Loucy (cell line): ENCODE measurements at regions not wholly inside any gene's neighbourhood (a gene's known extent, or its start where the extent isn't known, plus 50 kb on each side); places are given as distances from the start of the nearest gene placed in this dataset.

Experiments used
- H2AFZ ChIP-seq: fragments of 200-600 bp; sonication (generic); 2 replicates; pipeline ENCODE4 v1.6.0; 2016; ENCODE audit warnings: antibody characterized with exemption, mild to moderate bottlenecking, low read length, moderate library complexity
- H3F3A ChIP-seq: fragments of 200-600 bp; 2 replicates; pipeline ENCODE4 v1.6.0; 2016; ENCODE audit warnings: antibody characterized with exemption, low read depth, mild to moderate bottlenecking
- H3K27me3 ChIP-seq: fragments of 200-600 bp; sonication (generic); 2 replicates; pipeline ENCODE4 v1.6.1; 2014; ENCODE audit warnings: low read length, mild to moderate bottlenecking; ENCODE audit not compliant: insufficient read depth, poor library complexity, severe bottlenecking
- H3K36me3 ChIP-seq: fragments of 200-600 bp; sonication (generic); 2 replicates; pipeline ENCODE4 v1.6.1; 2016; ENCODE audit warnings: low read length; ENCODE audit not compliant: insufficient read depth
- H3K4me1 ChIP-seq: fragments of 200-600 bp; sonication (generic); 2 replicates; pipeline ENCODE4 v1.5.1; 2014; ENCODE audit warnings: low read length, mild to moderate bottlenecking; ENCODE audit not compliant: insufficient read depth, poor library complexity, severe bottlenecking
- H3K4me2 ChIP-seq: fragments of 200-600 bp; sonication (generic); 2 replicates; pipeline ENCODE4 v1.6.0; 2014; ENCODE audit warnings: antibody characterized with exemption, low read length, low read depth, mild to moderate bottlenecking; ENCODE audit not compliant: poor library complexity, severe bottlenecking
- H3K4me3 ChIP-seq: fragments of 200-600 bp; sonication (generic); 2 replicates; pipeline ENCODE4 v1.5.1; 2014; ENCODE audit warnings: low read length, mild to moderate bottlenecking, mixed read lengths; ENCODE audit not compliant: poor library complexity, severe bottlenecking
- H3K79me2 ChIP-seq: fragments of 200-600 bp; sonication (generic); 2 replicates; pipeline ENCODE4 v1.6.1; 2014; ENCODE audit warnings: low read length; ENCODE audit not compliant: insufficient read depth
- H3K9ac ChIP-seq: fragments of 200-600 bp; sonication (generic); 2 replicates; pipeline ENCODE4 v1.6.0; 2014; ENCODE audit warnings: mild to moderate bottlenecking, low read depth, low read length, moderate library complexity; ENCODE audit not compliant: poor library complexity, severe bottlenecking
- H3K9me2 ChIP-seq: fragments of 200-600 bp; sonication (generic); replicated peaks from 2 replicates; pipeline ENCODE4 v1.6.1; 2016; ENCODE audit warnings: low read depth, low read length, mixed read lengths
- H3K9me3 ChIP-seq: fragments of 200-600 bp; sonication (generic); 2 replicates; pipeline ENCODE4 v1.6.1; 2014; ENCODE audit warnings: mild to moderate bottlenecking, antibody characterized with exemption, low read length, low read depth; ENCODE audit not compliant: insufficient read depth
- H4K20me1 ChIP-seq: fragments of 200-600 bp; sonication (generic); 2 replicates; pipeline ENCODE4 v1.6.0; 2014; ENCODE audit warnings: antibody characterized with exemption, low read length, mild to moderate bottlenecking; ENCODE audit not compliant: insufficient read depth, poor library complexity, severe bottlenecking
- EZH2phosphoT487 ChIP-seq: fragments of 200-600 bp; IDR thresholded peaks from 2 replicates; pipeline ENCODE4 v1.6.1; 2018; ENCODE audit warnings: antibody characterized with exemption, mild to moderate bottlenecking, moderate library complexity, borderline replicate concordance
- TF ChIP-seq, protein P1 (sequence below): fragments of 200-600 bp; sonication (generic); conservative IDR thresholded peaks from 2 replicates; pipeline ENCODE4 v1.5.1; 2014; ENCODE audit warnings: mild to moderate bottlenecking, antibody characterized with exemption, low read length

DNA sequence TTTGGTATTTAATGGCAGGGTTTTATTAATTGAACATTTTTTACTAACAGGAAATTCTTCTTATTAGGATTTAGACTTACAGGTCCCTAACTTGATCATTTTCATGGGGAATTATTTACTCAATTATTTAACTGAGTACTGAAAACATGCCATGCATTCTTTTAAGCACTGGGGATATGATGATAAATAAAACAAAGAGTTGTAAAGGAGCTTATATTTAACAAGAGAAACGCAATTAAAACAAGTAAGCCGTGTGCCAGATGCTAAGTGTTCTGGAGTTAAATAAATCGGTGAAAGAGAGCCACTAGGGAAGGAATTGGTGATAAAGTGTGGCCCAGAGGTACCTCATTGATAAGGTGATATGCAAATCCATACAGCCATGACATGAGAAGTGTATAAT lies 214.2 kb upstream of the HTR1E start:
- Histone ChIP-seq H3K27me3 (no peaks in the 10 kb centered on the region), H3K9me3 (no peaks in the 10 kb centered on the region; the same call in 1 of the 2 replicates), H2AFZ (no peak overlapping the region), H3F3A (no peaks in the 10 kb centered on the region), H3K4me1 (no peaks in the 10 kb centered on the region), H3K9me2 (no peaks in the 10 kb centered on the region), H3K4me3 (no peak overlapping the region), H3K9ac (no peak overlapping the region), H3K79me2 (no peaks in the 10 kb centered on the region), H3K4me2 (no peak overlapping the region), H3K36me3 (no peaks in the 10 kb centered on the region), H4K20me1 (no peaks in the 10 kb centered on the region)
- TF ChIP-seq, protein P1, sequence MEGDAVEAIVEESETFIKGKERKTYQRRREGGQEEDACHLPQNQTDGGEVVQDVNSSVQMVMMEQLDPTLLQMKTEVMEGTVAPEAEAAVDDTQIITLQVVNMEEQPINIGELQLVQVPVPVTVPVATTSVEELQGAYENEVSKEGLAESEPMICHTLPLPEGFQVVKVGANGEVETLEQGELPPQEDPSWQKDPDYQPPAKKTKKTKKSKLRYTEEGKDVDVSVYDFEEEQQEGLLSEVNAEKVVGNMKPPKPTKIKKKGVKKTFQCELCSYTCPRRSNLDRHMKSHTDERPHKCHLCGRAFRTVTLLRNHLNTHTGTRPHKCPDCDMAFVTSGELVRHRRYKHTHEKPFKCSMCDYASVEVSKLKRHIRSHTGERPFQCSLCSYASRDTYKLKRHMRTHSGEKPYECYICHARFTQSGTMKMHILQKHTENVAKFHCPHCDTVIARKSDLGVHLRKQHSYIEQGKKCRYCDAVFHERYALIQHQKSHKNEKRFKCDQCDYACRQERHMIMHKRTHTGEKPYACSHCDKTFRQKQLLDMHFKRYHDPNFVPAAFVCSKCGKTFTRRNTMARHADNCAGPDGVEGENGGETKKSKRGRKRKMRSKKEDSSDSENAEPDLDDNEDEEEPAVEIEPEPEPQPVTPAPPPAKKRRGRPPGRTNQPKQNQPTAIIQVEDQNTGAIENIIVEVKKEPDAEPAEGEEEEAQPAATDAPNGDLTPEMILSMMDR, result no peak
- no peak for TF ChIP-seq EZH2phosphoT487

DNA sequence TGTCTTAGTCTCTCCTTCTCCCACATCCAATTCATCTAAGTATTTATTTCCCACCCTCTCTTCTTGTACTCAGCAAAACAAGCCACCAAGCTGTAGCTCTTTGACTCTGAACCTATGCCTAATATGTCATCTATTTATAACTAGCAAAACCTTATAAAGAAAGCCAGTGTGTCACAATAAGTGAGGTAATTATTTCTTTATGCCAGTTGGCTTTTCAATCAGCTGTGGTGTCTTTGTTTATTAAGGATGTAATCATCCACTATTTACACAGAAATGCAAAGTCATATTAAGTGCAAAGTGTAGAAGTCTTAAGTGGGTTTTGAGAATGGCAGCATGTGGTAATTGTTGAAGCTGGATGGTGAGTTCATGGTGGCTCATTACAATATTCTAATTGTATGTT lies 215.2 kb upstream of the HTR1E start:
- H3K27me3 ChIP-seq, result no peaks in the 10 kb centered on the region
- no peak overlapping the region for H3K4me3 ChIP-seq
- H3K79me2 ChIP-seq, result no peaks in the 10 kb centered on the region
- no peaks in the 10 kb centered on the region; the same call in 1 of the 2 replicates for H3K9me3 ChIP-seq
- no peaks in the 10 kb centered on the region for H3K9me2 ChIP-seq
- no peaks in the 10 kb centered on the region for H4K20me1 ChIP-seq
- H3K4me1 ChIP-seq, result no peaks in the 10 kb centered on the region
- no peaks in the 10 kb centered on the region for H3K36me3 ChIP-seq
- TF ChIP-seq EZH2phosphoT487, result no peak
- TF ChIP-seq, protein P1, result no peak
- no peak overlapping the region for H3K4me2 ChIP-seq
- no peaks in the 10 kb centered on the region for H3F3A ChIP-seq
- H3K9ac ChIP-seq, result no peak overlapping the region
- no peak overlapping the region for H2AFZ ChIP-seq

DNA sequence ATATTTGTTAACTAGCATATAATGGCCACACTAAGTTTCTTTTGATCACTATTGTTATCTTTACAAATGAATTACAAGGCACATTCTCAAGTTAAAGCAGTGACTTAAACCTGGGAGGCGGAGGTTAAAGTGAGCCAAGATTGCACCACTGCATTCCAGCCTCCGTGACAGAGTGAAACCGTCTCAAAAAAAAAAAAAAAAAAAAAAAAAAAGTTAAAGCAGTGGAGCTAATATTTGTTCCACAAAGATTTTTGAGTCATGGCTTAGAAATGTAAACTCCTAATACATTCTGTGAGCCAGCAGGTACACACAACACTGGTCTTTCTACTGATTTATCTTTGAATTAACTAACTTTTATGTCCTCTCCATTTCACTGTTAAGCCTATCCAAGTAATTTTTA lies 221.7 kb upstream of the HTR1E start:
- Histone ChIP-seq H3K4me3 (no peak overlapping the region), H3K9ac (no peak overlapping the region), H3K27me3 (no peaks in the 10 kb centered on the region), H3K79me2 (no peaks in the 10 kb centered on the region), H3K9me2 (no peaks in the 10 kb centered on the region), H3K4me1 (no peaks in the 10 kb centered on the region), H3F3A (no peaks in the 10 kb centered on the region), H3K36me3 (no peaks in the 10 kb centered on the region), H3K9me3 (no peaks in the 10 kb centered on the region), H2AFZ (no peak overlapping the region), H4K20me1 (no peaks in the 10 kb centered on the region), H3K4me2 (no peak overlapping the region)
- TF ChIP-seq, protein P1, result no peak
- no peak for TF ChIP-seq EZH2phosphoT487
